Endothelial cell of umbilical vein (primary cell): ENCODE measurements at regions not wholly inside any gene's neighbourhood (a gene's known extent, or its start where the extent isn't known, plus 50 kb on each side); places are given as distances from the start of the nearest gene placed in this dataset.
"Not testable (repeated sequence)": the region's sequence is repeated elsewhere in the genome, so short reads cannot be mapped to it uniquely, and the experiment has no call there.

ENCODE experiments used
- BruUV-seq: library from RNA; stranded (reverse); fragments of 400-500 nt; replicated peaks from 2 replicates; lab custom pipeline; 2021; lab: Mats Ljungman, UMichigan
- CTCF ChIA-PET: fragments of 300-600, 350-600 bp; sonication (Branson Sonifier 250); formaldehyde crosslinking; loops from one replicate; lab custom pipeline; 2021; ENCODE audit warnings: antibody characterized with exemption, inconsistent platforms; lab: Charles Lee
- POLR2A ChIA-PET: fragments of 300-600, 350-600 bp; sonication (Branson Sonifier 250); formaldehyde crosslinking; loops from one replicate; lab custom pipeline; 2021; ENCODE audit warnings: antibody characterized with exemption, inconsistent platforms; lab: Charles Lee
- DNase-seq: peaks from one replicate; pipeline ENCODE4 v3.0.0-alpha.2; 2011; ENCODE audit warnings: low read depth, low spot score
- FAIRE-seq: peaks from 2 replicates; lab custom pipeline; 2011; peaks lifted over from hg19 to GRCh38; lab: Jason Lieb, UNC
- H2AFZ ChIP-seq: 2 replicates; pipeline ENCODE4 v1.6.0; 2012; ENCODE audit warnings: low read depth, low read length, control low read depth, inconsistent platforms
- H3K27ac ChIP-seq: 2 replicates; pipeline ENCODE4 v1.5.1; 2011; ENCODE audit warnings: low read depth, mild to moderate bottlenecking, control low read depth, low read length, moderate library complexity; ENCODE audit not compliant: insufficient read depth
- H3K27me3 ChIP-seq, 2 experiments: 2 replicates each; pipeline versions ENCODE4 v1.6.0 to v1.6.1; 2011; ENCODE audit warnings: low read length in 2 of 2, mixed read lengths in 1 of 2; ENCODE audit not compliant: control insufficient read depth in 2 of 2, insufficient read depth in 2 of 2
- H3K36me3 ChIP-seq, 2 experiments: 2 replicates in 1 of 2; 3 replicates in 1 of 2; pipeline ENCODE4 v1.5.1; 2011; ENCODE audit warnings: low read length in 2 of 2, mild to moderate bottlenecking in 1 of 2, moderate library complexity in 1 of 2; ENCODE audit not compliant: control insufficient read depth in 2 of 2, insufficient read depth in 2 of 2; ENCODE audit errors: extremely low read depth in 1 of 2
- H3K4me1 ChIP-seq: 3 replicates; pipeline ENCODE4 v1.5.1; 2011; ENCODE audit warnings: mild to moderate bottlenecking, low read length; ENCODE audit not compliant: control insufficient read depth, insufficient read depth; ENCODE audit errors: extremely low read depth
- H3K4me2 ChIP-seq: 2 replicates; pipeline ENCODE4 v1.6.1; 2011; ENCODE audit warnings: low read length, control low read depth, mixed read lengths; ENCODE audit not compliant: insufficient read depth
- H3K4me3 ChIP-seq, 3 experiments: fragments of 200-600 bp in 1 of 3; sonication (generic), shearing (Covaris generic) in 1 of 3; replicated peaks in 1 of 3; 2 replicates each; pipeline ENCODE4 v1.5.1; 2011 to 2016; ENCODE audit warnings: control low read depth in 3 of 3, low read length in 3 of 3, mild to moderate bottlenecking in 2 of 3, inconsistent platforms in 1 of 3, low read depth in 1 of 3, moderate library complexity in 1 of 3; ENCODE audit not compliant: insufficient read depth in 1 of 3
- H3K79me2 ChIP-seq: 2 replicates; pipeline ENCODE4 v1.6.0; 2012; ENCODE audit warnings: low read length, inconsistent platforms; ENCODE audit not compliant: control insufficient read depth, insufficient read depth
- H3K9ac ChIP-seq: replicated peaks from 2 replicates; pipeline ENCODE3; 2011; ENCODE audit warnings: low read length, control low read depth; ENCODE audit not compliant: insufficient read depth; ENCODE audit errors: extremely low read depth
- H3K9me1 ChIP-seq: replicated peaks from 3 replicates; pipeline ENCODE4 v1.6.0; 2011; ENCODE audit warnings: mild to moderate bottlenecking, low read length; ENCODE audit not compliant: control insufficient read depth, insufficient read depth; ENCODE audit errors: extremely low read depth
- H3K9me3 ChIP-seq: replicated peaks from 2 replicates; pipeline ENCODE4 v1.5.1; 2012; ENCODE audit warnings: low read length, inconsistent platforms; ENCODE audit not compliant: control insufficient read depth, insufficient read depth
- H4K20me1 ChIP-seq: replicated peaks from 2 replicates; pipeline ENCODE3; 2011; ENCODE audit warnings: mild to moderate bottlenecking, low read length; ENCODE audit not compliant: control insufficient read depth, insufficient read depth; ENCODE audit errors: extremely low read depth
- EZH2 ChIP-seq: IDR thresholded peaks from 2 replicates; pipeline ENCODE4 v1.6.1; 2012; ENCODE audit warnings: borderline replicate concordance, low read depth, mild to moderate bottlenecking, moderate library complexity, low read length, inconsistent platforms; ENCODE audit not compliant: severe bottlenecking
- FOS ChIP-seq: IDR thresholded peaks from 2 replicates; pipeline ENCODE4 v1.6.1; 2011; ENCODE audit warnings: mild to moderate bottlenecking, low read length, moderate library complexity, borderline replicate concordance; ENCODE audit not compliant: insufficient read depth
- GATA2 ChIP-seq: IDR thresholded peaks from 2 replicates; pipeline ENCODE4 v1.7.0; 2011; ENCODE audit warnings: low read depth, mild to moderate bottlenecking, moderate library complexity, mixed read lengths, low read length; ENCODE audit not compliant: insufficient read length, insufficient read depth
- JUN ChIP-seq: IDR thresholded peaks from 2 replicates; pipeline ENCODE4 v1.6.1; 2011; ENCODE audit warnings: borderline replicate concordance, low read depth; ENCODE audit not compliant: insufficient read length, insufficient read depth
- MYC ChIP-seq: IDR thresholded peaks from one replicate; pipeline ENCODE4 v1.6.1; 2011; ENCODE audit warnings: mild to moderate bottlenecking, low read depth, low read length
- POLR2A ChIP-seq: IDR thresholded peaks from 2 replicates; pipeline ENCODE4 v1.6.1; 2012; ENCODE audit warnings: low read depth, mild to moderate bottlenecking, control low read depth, low read length
- POLR2AphosphoS5 ChIP-seq: IDR thresholded peaks from 2 replicates; pipeline ENCODE4 v1.6.1; 2012; ENCODE audit warnings: low read depth, mild to moderate bottlenecking, control low read depth, low read length, moderate library complexity; ENCODE audit not compliant: insufficient read depth
- dilution Hi-C: fragments of 300-500 bp; cut with MboI; formaldehyde crosslinking; loops from one replicate; pipeline ENCODE4 v1.15.0; 2019; ENCODE audit warnings: low sequenced_read_pairs; ENCODE audit not compliant: extremely low pct_ligation_motif_present
- intact Hi-C: fragments of 100-400 bp; cut with micrococcal nuclease; formaldehyde crosslinking; loops from one replicate; pipeline ENCODE4 v1.10.0; 2022
- TF ChIP-seq, protein P1 (sequence below): IDR thresholded peaks from 2 replicates; pipeline ENCODE4 v1.6.1; 2011; ENCODE audit not compliant: insufficient read depth, insufficient read length
- TF ChIP-seq, protein P2 (sequence below), 2 donors: IDR thresholded peaks; 1 replicate in 1 of 2; 2 replicates in 1 of 2; pipeline ENCODE4 v1.5.1; 2011; ENCODE audit warnings: low read length in 2 of 2, mild to moderate bottlenecking in 2 of 2, moderate library complexity in 2 of 2, control low read depth in 1 of 2, inconsistent platforms in 1 of 2, low read depth in 1 of 2; ENCODE audit not compliant: insufficient read depth in 1 of 2; ENCODE audit errors: extremely low read depth in 1 of 2

DNA sequence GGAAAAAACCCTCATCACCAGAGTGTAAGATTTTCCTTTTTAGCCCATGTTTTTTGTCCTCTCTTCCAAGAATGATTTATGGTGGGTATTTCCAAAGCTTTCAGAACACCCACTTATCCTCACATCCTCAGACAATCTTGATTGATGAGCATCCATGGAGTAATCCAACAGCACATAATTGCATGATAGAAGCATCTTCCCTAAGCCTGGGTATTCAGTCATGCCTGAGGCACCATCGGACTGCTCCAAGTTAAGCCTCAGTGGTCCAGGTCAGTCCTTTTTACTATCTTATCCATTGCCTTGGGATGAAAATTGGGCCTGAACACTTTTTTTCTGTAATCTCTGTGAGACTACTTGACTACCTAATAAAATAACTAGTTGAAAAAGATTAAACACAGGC is 676.0 kb upstream of the SEMA6D start:
- no peaks in the 10 kb centered on the region for H3K9me3 ChIP-seq
- no peak overlapping the region for H3K4me3 ChIP-seq
- intact Hi-C loops: no loop called here
- no peak overlapping the region for H3K9ac ChIP-seq
- ChIA-PET POLR2A (no interaction called here), CTCF (no interaction called here)
- dilution Hi-C loops: no loop called here
- H3K79me2 ChIP-seq: no peaks in the 10 kb centered on the region
- H3K9me1 ChIP-seq: no peaks in the 10 kb centered on the region
- no peak overlapping the region for H2AFZ ChIP-seq
- no peaks in the 10 kb centered on the region for H3K36me3 ChIP-seq
- no peak overlapping the region for H3K4me2 ChIP-seq
- no TSS peak for BruUV-seq
- no peaks in the 10 kb centered on the region for H4K20me1 ChIP-seq
- TF ChIP-seq JUN: no peak
- TF ChIP-seq POLR2AphosphoS5: no peak
- TF ChIP-seq, protein P1, sequence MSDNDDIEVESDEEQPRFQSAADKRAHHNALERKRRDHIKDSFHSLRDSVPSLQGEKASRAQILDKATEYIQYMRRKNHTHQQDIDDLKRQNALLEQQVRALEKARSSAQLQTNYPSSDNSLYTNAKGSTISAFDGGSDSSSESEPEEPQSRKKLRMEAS: no peak
- TF ChIP-seq EZH2: no peak
- TF ChIP-seq, protein P2, sequence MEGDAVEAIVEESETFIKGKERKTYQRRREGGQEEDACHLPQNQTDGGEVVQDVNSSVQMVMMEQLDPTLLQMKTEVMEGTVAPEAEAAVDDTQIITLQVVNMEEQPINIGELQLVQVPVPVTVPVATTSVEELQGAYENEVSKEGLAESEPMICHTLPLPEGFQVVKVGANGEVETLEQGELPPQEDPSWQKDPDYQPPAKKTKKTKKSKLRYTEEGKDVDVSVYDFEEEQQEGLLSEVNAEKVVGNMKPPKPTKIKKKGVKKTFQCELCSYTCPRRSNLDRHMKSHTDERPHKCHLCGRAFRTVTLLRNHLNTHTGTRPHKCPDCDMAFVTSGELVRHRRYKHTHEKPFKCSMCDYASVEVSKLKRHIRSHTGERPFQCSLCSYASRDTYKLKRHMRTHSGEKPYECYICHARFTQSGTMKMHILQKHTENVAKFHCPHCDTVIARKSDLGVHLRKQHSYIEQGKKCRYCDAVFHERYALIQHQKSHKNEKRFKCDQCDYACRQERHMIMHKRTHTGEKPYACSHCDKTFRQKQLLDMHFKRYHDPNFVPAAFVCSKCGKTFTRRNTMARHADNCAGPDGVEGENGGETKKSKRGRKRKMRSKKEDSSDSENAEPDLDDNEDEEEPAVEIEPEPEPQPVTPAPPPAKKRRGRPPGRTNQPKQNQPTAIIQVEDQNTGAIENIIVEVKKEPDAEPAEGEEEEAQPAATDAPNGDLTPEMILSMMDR (IDR thresholded peaks at IDR 0.05; ENCODE audit: extremely low read depth in 1 of 2, insufficient read depth in 1 of 2, low read depth in 1 of 2, low read length in 2 of 2): no peak
- TF ChIP-seq GATA2: no peak
- no peak for TF ChIP-seq POLR2A
- TF ChIP-seq FOS: no peak
- TF ChIP-seq MYC: no peak
- H3K27ac ChIP-seq: no peak overlapping the region
- FAIRE-seq: no peak
- H3K27me3 ChIP-seq: peaks cover 0 to 1% of the 10 kb centered on the region in 2 experiments
- H3K4me1 ChIP-seq: no peaks in the 10 kb centered on the region
- no peak for DNase-seq

DNA sequence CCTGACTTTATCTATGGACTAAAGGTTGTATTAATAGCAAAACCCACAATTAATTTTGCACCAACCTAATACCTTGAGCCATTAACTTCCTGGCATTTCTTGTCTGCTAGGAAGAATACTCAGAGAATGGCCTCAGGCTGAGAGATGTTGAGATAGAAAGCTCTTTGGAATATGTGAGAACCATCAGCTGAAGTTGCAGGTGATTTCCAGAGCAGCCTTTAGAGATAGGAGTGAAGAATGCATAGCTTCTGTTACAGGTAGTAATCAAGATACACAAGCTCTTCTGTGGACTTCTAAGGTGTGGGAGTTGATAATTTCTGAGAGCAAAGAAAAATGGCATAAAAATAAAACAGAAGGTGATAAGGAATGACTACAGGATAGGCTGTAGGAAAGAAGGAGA is 669.3 kb upstream of the SEMA6D start:
- H2AFZ ChIP-seq, FAIRE-seq, CTCF ChIA-PET, H3K4me1 ChIP-seq, POLR2A ChIA-PET, BruUV-seq, DNase-seq, H3K4me3 ChIP-seq, H3K27me3 ChIP-seq, H4K20me1 ChIP-seq, H3K9me1 ChIP-seq, H3K9ac ChIP-seq, H3K79me2 ChIP-seq, H3K27ac ChIP-seq, dilution Hi-C loops, intact Hi-C loops, H3K9me3 ChIP-seq, H3K4me2 ChIP-seq, H3K36me3 ChIP-seq: not testable (repeated sequence)
